Activated naive CD8-positive, alpha-beta T cell treated with anti-CD3 and anti-CD28 coated beads, Interleukin-2, amount 50 U/mL, for 16 hours (primary cell): ENCODE measurements at regions not wholly inside any gene's neighbourhood (a gene's known extent, or its start where the extent isn't known, plus 50 kb on each side); places are given as distances from the start of the nearest gene placed in this dataset.

ENCODE experiments used
- DNase-seq: peaks from one replicate; pipeline ENCODE4 v3.0.0-alpha.2; 2020; ENCODE audit warnings: low read depth, low spot score

DNA sequence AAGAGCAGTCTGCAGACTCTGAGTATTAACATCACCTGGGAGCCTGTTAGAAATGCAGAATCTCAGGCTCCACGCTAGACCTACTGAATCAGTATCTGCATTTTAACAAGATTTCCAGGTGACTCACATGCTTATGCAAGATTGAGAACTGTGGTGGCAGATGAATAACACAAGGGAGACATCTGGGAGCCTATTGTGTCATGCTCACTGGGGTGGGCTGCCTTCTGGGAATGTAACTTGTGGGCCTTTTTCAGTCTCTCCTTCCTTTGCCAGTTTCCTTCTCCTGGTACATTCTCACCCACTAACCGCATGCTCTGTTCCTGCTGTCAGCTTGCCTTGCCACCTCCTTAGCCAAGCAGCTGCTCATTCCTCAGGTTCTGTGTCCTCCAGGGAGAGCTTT, 176.6 kb upstream of the C9orf72 start:
- DNase-seq: no peak

DNA sequence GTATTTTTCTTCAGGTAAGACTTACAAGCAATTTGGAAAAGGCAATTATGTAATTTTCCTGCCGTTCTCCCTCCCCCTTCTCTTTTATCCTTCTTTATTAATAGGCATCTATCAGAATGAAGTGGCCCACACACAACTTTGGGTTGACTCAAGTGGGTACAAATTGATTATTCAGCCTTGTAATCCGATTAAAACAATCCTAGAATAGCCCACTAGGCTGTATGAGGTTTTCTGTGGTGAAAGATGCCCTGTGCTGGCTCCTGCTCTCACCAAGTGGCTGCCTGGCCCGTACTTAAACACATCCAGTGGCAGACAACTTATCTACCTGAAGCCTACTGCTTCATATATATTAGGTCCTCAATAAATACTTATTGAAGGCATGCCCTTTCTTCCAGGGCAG, 177.3 kb upstream of the C9orf72 start:
- no peak for DNase-seq

DNA sequence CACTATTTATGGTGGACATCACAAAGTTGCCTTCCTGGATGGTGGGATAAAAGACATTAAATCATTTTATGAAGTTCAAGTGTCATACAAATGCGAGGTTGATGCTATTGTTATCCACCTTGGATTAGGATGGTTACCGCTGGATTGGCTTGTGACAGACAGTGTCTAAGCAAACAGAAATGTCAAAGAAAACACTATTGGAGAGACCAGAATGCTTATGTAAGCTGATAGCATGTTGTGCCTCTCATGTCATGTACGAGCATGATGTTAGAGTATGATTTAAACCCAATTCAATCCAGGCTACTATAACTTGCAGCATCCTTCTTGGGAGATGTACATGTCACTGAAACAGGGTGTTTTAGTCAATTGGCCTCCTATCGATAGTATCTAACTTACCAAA, 178.8 kb upstream of the C9orf72 start:
- DNase-seq: no peak

GRCh38 chr9:27755846-27756245, 182.6 kb upstream of the C9orf72 start:
- DNase-seq: no peak

GRCh38 chr9:27756418-27756817, 183.1 kb upstream of the C9orf72 start:
- DNase-seq: no peak

DNA sequence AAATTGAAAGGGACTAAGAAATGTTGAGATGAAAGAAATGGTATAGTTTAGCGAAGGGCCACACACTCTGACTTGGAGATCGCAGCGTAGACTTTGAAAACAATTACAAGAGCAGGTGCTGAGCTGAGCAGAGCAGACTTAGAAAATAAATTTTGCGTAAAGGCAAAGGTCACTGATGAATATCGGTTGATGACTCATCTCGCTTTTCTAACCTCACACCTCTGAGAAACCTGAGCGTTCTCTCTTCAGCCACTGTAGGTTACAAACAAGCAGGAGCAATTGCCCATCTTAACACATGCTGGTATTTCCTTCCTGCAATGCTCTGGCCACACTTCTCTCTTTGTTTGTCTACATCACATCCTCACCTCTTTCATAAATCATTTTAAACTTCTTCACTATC, 190.6 kb upstream of the C9orf72 start:
- no peak for DNase-seq

- no peak for DNase-seq
Measured at GRCh38 chr9:27765266-27766072, 192.2 kb upstream of the C9orf72 start.

- DNase-seq: no peak
Measured at GRCh38 chr9:27766073-27766835, 193.0 kb upstream of the C9orf72 start.

DNA sequence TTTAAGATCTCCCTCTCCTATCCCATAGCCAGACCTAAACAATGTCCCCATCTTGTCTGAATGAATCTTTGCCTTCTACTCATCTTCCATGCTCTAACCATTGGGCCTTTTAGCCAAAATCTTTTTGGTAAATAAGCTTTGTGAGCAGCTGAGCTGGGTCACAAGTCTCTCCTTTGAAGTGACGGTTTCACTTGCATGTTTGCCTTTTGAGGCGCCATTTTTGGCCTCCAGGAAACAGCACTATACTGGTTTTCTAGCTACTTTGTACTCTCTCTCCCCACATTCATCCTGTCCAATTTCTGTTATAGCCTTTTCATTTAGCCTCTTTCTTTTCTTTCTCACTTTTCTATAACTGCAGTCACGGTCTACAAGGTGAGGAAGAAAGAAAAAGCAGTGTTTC, 195.5 kb upstream of the C9orf72 start:
- no peak for DNase-seq

- DNase-seq: no peak
Measured at GRCh38 chr9:27770541-27770940, 197.3 kb upstream of the C9orf72 start.

GRCh38 chr9:27771803-27772545, 198.7 kb upstream of the C9orf72 start:
- DNase-seq: no peak

DNA sequence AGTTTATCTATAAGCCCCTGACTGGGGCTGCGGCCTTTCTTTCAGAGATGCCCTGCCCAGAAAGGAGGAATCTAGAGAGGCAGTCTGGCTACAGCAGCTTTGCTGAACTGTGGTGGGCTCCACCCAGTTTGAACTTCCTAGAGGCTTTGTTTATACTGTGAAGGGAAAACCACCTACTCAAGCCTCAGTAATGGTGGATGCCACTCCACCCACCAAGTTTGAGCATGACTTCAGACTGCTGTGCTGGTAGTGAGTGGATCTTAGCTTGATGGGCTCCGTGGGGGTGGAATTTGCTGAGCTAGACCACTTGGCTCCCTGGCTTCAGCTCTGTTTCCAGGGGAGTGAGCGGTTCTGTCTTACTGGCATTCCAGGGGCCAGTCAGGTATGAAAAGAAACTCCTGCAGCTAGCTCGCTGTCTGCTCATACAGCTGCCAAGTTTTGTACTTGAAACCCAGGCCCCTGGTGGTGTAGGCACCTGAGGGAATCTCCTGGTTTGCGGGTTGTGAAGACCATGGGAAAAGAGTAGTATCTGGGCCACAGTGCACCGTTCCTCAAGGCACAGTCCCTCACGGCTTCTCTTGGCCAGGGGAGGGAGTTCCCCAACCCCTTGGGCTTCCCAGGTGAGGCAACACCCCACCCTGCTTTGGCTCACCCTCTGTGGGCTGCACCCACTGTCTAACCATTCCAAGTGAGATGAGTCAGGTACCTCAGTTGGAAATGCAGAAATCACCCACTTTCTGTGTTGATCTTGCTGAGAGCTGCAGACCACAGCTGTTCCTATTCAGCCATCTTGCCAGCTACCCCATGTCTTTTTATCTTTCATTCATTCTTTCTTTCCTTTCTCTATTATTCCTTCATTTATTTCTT, 211.8 kb upstream of the C9orf72 start:
- DNase-seq: no peak

DNA sequence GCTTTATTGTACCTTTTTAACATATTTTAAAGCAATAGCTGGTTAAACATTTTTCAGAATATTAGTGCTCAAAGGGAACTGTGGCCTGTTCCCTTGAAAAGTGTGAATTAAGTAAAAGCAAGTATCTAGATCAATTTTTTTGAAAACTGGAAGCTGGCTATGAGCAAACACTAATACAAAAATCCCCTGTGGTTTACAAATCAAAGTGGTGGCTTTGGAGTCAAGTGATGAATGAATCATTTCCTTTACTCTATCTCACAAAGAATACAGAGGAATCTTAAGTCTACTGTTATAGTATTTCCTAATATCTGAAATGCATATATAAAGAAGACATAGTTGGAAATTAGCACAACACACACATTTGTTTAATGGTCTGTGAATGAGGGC, 212.4 kb upstream of the C9orf72 start:
- DNase-seq: no peak

- no peak for DNase-seq
Measured at GRCh38 chr9:27787891-27788290, 214.6 kb upstream of the C9orf72 start.

GRCh38 chr9:27791311-27791710, 218.0 kb upstream of the C9orf72 start:
- no peak for DNase-seq

DNA sequence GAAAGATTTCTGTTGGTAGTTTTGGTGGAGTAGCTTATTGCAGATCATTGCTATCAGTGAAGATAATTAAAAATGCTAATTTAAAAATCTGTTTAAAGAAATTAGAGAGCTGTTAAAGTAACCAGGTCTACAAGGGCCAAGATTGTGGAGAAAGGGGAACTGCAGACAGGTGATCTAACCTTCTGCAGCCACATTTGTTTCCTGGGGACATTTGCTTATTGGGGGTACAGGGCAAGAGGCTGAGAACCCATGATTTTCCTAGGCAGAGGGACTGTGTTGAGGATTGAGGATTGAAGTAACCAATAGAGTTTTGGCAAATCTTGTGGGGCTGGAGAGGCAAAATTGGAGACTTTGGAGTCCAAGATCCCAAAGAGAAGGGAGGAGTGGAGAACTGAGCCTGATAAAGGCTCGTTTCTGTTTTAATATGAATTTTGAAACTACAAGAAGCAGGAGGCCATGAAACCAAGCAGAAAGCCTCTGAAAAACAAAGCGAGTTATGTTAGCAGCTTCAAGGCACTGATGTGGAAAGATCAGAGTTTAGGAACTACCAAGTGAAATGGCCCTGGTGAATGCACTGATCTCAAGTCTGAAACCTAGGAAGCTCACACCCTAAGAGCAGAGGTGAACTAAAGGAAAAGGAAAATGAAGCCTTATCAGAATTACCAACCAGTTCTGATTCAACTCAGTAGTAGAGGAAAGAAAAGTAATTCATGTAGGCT, 219.8 kb upstream of the C9orf72 start:
- DNase-seq: no peak

DNA sequence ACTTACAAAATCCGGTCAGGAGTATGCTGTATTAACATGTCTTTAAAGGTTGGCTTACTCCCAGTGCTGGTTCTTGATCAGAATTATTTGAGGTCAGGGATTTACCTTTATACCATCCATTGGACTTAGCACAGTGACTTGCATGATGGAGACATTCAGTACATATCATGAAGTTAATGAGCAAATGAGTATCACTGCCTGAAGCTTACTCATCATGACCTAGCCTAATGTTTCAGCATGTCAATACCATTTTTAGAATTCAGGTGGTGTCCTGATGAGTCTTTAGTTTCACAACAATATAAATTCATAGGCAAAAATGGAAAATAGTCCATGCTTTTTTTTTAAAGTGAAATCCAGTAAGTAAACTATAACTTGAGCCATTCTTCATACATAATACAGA, 226.0 kb upstream of the C9orf72 start:
- DNase-seq: no peak

GRCh38 chr9:27800159-27800558, 226.9 kb upstream of the C9orf72 start:
- no peak for DNase-seq

DNA sequence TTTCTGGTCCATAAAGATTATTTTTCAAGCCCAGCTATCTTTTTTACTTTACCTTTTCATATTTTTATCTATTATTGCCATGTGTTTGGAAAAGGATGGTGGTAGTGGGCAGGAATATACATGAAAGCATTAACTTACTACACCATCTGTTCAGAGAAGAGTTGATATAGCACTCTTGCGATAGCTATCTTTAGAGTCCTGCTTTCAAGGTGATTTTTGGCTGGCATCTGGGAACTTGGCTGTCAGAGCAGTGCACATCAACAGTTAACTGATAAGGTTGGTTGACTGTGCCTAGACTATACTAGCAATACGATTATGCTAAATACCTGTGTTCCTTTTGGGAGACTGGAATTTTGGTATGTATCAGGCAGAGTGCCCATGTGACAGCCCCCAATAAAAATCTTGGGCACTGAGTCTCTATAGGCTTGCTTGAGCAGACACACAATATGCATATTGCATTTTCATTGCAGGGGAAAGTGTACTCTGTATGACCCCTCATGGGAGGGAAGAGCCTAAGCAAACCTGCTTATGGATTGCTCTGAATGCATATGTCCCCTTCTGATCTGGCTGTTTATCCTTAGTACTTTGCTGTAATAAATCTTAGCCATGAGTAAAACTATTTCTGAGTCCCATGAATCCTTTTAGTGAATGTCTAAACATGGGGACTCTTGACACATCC, 227.6 kb upstream of the C9orf72 start:
- no peak for DNase-seq

- no peak for DNase-seq
Measured at GRCh38 chr9:27801545-27801944, 228.3 kb upstream of the C9orf72 start.
